ENCODE measurements at regions not wholly inside any gene's neighbourhood (a gene's known extent, or its start where the extent isn't known, plus 50 kb on each side); places are given as distances from the start of the nearest gene placed in this dataset.
"Not testable (repeated sequence)": the region's sequence is repeated elsewhere in the genome, so short reads cannot be mapped to it uniquely, and the experiment has no call there.

GRCh38 chr3:166526881-166527280 is 689.7 kb upstream of the BCHE start:
- intact Hi-C loops (cut with DNase I) = no loop called here
- Histone ChIP-seq H3K36me3 (no peaks in the 10 kb centered on the region), H3K4me3 (no peak overlapping the region), H3K4me1 (no peaks in the 10 kb centered on the region), H3K9me3 (no peaks in the 10 kb centered on the region), H3K27ac (no peak overlapping the region), H3K27me3 (no peaks in the 10 kb centered on the region)
- DNase-seq (ENCODE audit: low spot score in 2 of 2) = no peak
- TF ChIP-seq CTCF (IDR thresholded peaks at IDR 0.05) = no peak

GRCh38 chr3:166522017-166522416 is 684.8 kb upstream of the BCHE start:
- DNase-seq (ENCODE audit: low spot score in 2 of 2) = no peak
- Histone ChIP-seq H3K27ac (no peak overlapping the region), H3K36me3 (no peaks in the 10 kb centered on the region), H3K9me3 (peaks cover 0 to 5% of the 10 kb centered on the region in 2 donors), H3K27me3 (no peaks in the 10 kb centered on the region), H3K4me3 (no peak overlapping the region), H3K4me1 (no peaks in the 10 kb centered on the region)
- TF ChIP-seq CTCF (IDR thresholded peaks at IDR 0.05) = no peak
- intact Hi-C loops (cut with DNase I) = no loop called here

GRCh38 chr3:166519443-166519842 is 682.2 kb upstream of the BCHE start:
- Histone ChIP-seq H3K36me3 (no peaks in the 10 kb centered on the region), H3K27me3 (no peaks in the 10 kb centered on the region), H3K9me3 (peaks cover 0 to 5% of the 10 kb centered on the region in 2 donors), H3K27ac (no peak overlapping the region), H3K4me1 (no peaks in the 10 kb centered on the region), H3K4me3 (no peak overlapping the region)
- intact Hi-C loops (cut with DNase I) = no loop called here
- DNase-seq (ENCODE audit: low spot score in 2 of 2) = no peak
- TF ChIP-seq CTCF (IDR thresholded peaks at IDR 0.05) = no peak

- no peaks in the 10 kb centered on the region for H3K36me3 ChIP-seq
- peaks cover 0 to 5% of the 10 kb centered on the region in 2 donors for H3K9me3 ChIP-seq
- intact Hi-C loops (cut with DNase I) = no loop called here
- H3K4me1 ChIP-seq = no peaks in the 10 kb centered on the region
- H3K27me3 ChIP-seq = no peaks in the 10 kb centered on the region
- no peak for TF ChIP-seq CTCF (IDR thresholded peaks at IDR 0.05)
- no peak for DNase-seq (ENCODE audit: low spot score in 2 of 2)
- no peak overlapping the region for H3K27ac ChIP-seq
- no peak overlapping the region for H3K4me3 ChIP-seq
Measured at GRCh38 chr3:166518040-166518439, 680.8 kb upstream of the BCHE start.

GRCh38 chr3:166510382-166510781 is 673.2 kb upstream of the BCHE start:
- intact Hi-C loops (cut with DNase I) = no loop called here
- TF ChIP-seq CTCF (IDR thresholded peaks at IDR 0.05) = no peak
- DNase-seq (ENCODE audit: low spot score in 2 of 2) = no peak
- Histone ChIP-seq H3K9me3 (no peaks in the 10 kb centered on the region), H3K27me3 (no peaks in the 10 kb centered on the region), H3K4me1 (no peaks in the 10 kb centered on the region), H3K4me3 (no peak overlapping the region), H3K36me3 (no peaks in the 10 kb centered on the region), H3K27ac (no peak overlapping the region)

- H3K27me3 ChIP-seq; H3K36me3 ChIP-seq; DNase-seq (ENCODE audit: low spot score in 2 of 2); H3K4me1 ChIP-seq; intact Hi-C loops (cut with DNase I); H3K9me3 ChIP-seq; H3K27ac ChIP-seq; H3K4me3 ChIP-seq: not testable (repeated sequence)
Measured at GRCh38 chr3:166500420-166500819, 663.2 kb upstream of the BCHE start.

Measured in ascending aorta (tissue), 2 donors.